SW480 (cell line): ENCODE measurements at regions not wholly inside any gene's neighbourhood (a gene's known extent, or its start where the extent isn't known, plus 50 kb on each side); places are given as distances from the start of the nearest gene placed in this dataset.

ENCODE experiments used
- DNase-seq: peaks from one replicate; pipeline ENCODE4 v3.0.0-alpha.2; 2016; ENCODE audit warnings: low spot score

DNA sequence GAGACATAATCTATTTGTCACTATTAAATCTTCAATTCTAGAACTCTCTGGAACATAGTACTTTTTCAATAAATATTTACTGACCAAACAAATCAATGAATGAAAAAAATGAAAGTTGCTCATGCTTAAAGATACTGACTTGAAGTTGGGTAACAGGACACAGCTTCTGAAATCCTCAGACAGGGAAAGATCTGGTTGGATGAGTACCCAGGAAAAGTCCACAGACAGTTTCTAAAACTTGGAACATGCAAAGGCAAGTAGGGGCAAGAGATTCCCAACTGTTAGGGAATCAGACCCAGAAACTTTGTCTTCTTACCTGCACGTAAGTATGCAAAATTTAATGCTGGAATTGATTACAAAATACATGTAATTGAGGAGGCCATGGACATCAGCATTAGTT lies 366.2 kb downstream of the ACTL7B start:
- DNase-seq: no peak

DNA sequence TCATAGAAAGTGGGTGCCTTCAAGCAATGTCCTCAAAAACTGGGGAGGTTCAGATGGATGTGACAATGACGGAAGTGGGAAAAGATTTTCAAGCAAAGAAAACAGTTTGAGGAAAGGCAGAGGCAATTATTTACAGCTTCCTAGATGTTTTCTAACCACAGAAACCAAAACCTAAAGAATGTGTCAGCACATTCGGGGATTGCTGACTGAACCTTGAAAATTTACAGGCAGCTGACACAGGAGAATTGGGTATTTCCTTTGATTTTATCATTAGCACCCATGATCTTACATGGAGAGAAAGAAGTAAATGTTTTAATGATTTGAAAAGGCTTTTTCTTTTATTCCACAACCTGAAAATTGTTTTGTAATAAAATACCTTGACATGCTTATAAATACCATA lies 369.0 kb downstream of the ACTL7B start:
- DNase-seq: peak; percentile 34

DNA sequence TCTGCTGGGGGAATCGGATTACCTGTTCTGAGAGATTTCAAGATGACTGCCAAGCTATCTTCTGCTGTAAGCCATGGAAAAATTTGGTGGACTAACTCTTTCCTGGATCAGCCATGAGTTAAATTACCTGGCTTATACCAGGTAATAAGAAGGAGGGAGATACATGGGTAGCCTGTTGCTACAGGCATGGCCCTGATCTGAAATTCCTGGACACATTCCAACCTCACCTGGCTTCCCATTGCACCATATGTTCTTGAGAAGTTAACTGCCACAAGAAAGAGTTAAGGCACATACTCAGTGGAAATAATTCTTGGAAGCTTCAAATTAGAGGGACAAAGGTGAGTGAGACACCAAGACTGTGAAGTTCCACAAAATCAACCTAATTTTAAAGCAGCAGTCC lies 371.3 kb downstream of the ACTL7B start:
- no peak for DNase-seq

DNA sequence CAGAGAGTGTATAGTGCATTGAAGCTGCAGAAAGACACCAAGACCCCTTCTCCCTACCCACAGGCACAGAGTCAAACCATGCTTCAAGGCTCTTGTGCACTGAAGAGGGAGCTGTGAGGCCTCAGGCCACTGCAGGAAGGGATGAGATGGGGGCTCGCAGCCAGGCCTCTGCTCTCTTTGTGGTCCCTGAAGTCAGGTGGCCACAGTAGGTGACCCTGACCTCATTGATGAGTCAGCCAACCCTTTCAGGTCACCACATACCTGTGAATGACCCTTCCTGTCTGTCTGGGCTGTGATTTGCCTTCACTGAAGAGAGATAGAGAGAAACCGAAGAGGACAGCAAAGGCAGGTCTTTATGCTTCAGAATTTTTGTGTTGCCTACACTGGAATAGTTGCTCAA lies 372.1 kb downstream of the ACTL7B start:
- no peak for DNase-seq

DNA sequence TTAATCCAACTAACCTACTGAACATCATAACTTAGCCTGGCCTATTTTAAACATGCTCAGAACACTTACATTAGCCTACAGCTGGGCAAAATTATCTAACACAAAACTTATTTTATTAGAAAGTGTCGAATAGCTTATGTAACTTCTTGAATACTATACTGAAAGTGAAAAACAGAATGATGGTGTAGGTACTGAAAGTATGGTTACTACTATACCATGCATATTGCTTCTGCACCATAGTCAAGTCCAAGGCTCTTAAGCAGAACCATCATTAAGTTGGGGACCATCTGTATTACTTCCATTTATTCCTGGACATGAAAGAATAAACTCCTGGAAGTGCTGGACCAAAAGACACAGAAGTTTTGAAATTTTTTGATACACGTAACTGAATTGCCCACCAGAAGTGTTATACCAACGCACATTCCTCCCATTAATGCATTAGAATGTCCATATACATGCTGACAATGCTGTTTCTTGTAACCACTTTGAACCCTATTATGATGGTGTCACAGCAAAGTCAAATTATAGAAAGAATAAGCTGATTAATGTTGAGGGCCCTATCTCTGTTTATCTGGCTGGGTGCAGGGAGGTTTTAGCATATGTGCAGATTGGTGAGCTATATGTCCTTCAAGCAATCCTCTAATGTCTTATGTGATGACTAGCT lies 375.7 kb downstream of the ACTL7B start:
- no peak for DNase-seq

GRCh38 chr9:108478431-108479332 lies 377.1 kb downstream of the ACTL7B start:
- DNase-seq: peak; percentile 71

GRCh38 chr9:108477529-108478006 lies 378.2 kb downstream of the ACTL7B start:
- DNase-seq: peak; percentile 76

DNA sequence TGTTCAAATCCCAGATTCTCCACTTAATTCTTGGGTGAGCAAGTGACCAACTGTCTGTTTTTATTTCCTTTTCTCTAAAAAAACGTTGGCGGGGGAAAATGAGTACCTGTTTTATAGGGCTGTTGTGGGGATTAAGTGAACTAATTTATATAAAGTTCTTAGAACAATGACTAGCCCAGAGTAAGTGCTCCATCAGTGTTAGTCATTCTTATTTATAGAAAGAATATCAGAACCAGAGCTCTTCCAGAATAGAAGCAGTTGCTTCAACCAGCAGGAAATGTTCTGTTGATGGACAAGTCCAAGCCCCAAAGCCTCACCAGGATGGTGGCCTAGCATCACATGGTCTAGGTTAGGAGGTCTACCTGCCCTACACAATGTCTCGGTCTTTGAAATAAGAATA lies 379.2 kb downstream of the ACTL7B start:
- DNase-seq: no peak

- no peak for DNase-seq
Observed at GRCh38 chr9:108475813-108476212, 380.0 kb downstream of the ACTL7B start.

- no peak for DNase-seq
Observed at GRCh38 chr9:108474356-108474755, 381.4 kb downstream of the ACTL7B start.

- DNase-seq: no peak
Observed at GRCh38 chr9:108473209-108474112, 382.3 kb downstream of the ACTL7B start.

- DNase-seq: peak; percentile 80
Observed at GRCh38 chr9:108469654-108470053, 386.1 kb downstream of the ACTL7B start.

DNA sequence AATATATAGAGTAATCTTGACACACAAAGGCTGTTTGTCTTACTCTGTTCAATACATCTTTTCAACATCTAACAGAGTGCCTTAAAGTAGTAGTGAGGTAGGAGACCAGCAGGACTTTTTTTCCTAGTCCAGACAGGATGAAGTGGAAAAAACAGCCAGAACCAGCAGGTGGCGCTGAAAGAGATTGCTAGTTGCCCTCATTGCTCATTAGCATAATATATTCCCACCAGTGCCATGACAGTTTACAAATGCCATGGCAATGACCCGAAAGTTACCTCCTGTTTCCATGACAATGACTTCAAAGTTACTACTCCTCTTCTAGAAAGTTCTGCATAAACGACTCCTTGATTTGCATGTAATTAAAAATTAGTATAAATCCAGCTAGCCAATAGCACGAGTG lies 387.4 kb downstream of the ACTL7B start:
- peak; percentile 57 for DNase-seq

DNA sequence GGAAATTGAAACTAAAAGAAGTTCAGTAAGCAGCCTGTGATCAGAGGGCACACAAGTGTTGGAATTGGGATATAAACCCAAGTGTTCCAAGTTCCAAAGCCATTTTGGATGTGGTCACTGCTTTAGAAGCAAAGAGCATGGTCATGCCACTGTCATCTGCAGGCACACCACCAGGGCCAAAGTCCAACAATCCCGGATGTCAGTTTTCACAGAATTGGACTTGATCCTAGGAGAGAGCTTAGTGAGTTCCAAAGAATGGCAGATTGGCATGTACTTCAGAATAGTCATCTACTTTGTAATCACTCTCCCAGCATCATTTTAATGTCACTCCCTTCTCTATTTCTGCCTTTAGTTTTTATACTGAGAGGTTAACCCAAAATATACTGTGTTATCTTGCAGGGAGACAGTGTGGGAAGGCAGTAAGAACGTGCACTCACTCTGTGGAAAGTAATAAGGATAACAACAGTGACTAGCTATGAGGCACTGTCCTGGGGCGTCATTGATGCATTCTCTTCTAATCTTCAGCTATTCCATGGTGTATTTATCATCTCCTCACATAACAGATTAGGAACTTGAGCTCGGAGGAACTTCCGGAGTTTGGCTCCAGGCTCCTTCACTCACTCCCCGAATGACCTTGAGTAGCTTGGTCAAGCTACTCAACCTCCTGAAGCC lies 388.0 kb downstream of the ACTL7B start:
- peak; percentile 88 for DNase-seq

GRCh38 chr9:108467161-108467560 lies 388.6 kb downstream of the ACTL7B start:
- peak; percentile 20 for DNase-seq

- DNase-seq: no peak
Observed at GRCh38 chr9:108466304-108466703, 389.5 kb downstream of the ACTL7B start.

- no peak for DNase-seq
Observed at GRCh38 chr9:108463932-108464606, 391.7 kb downstream of the ACTL7B start.

DNA sequence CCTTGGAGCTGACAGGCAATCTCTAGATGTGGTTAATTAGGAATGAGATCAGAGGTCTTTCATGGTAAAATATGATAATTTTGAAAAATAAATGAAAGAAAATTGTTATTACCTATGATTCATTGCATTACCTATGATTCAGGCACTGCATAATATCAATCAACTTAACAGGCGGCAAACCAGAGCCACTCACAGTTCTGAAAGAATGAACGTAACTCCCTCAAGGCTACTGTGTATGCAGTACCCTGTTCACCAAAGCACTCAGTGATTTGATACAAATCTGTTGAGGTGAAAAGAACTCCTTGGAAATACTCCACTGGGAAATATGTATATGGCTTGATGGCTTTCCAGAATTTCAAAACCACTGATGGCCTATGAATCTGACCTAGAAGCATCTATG lies 398.9 kb downstream of the ACTL7B start:
- DNase-seq: no peak

DNA sequence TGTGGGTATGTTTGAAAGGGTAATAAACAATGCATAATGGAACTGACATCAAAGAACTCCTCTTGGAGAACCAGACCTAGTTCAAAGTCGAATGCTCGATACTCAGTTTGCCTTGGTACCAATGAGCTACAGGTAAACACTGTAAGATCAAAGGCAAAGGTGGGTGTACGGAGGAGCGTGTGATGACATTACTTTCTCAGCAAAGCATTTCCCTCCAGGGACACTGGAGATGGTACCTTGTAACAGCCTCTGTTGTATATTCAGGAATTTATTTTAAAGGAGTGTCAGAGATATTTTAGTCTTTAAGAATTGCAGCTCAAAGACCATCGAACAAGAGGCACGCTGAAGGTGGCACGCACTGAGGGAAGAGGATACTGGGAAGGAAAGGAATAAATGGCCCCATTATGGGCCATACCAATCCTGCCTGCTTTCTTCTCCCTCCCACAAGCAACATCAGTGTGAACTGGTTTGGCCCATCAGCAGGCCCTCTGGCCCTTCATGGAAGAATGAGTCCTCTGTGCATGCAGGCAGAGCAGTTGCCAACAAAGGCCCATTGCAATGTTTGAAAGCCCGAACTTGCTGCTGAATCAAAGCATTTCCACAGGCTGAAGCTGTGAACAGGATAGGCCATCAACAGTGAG lies 410.2 kb downstream of the ACTL7B start:
- peak; percentile 100 for DNase-seq
